ENCODE measurements at regions not wholly inside any gene's neighbourhood (a gene's known extent, or its start where the extent isn't known, plus 50 kb on each side); places are given as distances from the start of the nearest gene placed in this dataset.

- no peak overlapping the region for H3K27ac Mint-ChIP-seq (ENCODE audit: unreplicated experiment)
- TF ChIP-seq CTCF (IDR thresholded peaks at IDR 0.05), result no peak
Measured at GRCh38 chr12:24541193-24541871, 407.6 kb downstream of the BCAT1 start.

GRCh38 chr12:24539646-24540045 lies 409.3 kb downstream of the BCAT1 start:
- H3K9me3 Mint-ChIP-seq (ENCODE audit: unreplicated experiment), result no peaks in the 10 kb centered on the region
- no peak for DNase-seq (ENCODE audit: extremely low spot score, unreplicated experiment)
- no peak for TF ChIP-seq CTCF (IDR thresholded peaks at IDR 0.05)
- no peak overlapping the region for H3K4me3 Mint-ChIP-seq (ENCODE audit: unreplicated experiment)
- no peaks in the 10 kb centered on the region for H3K36me3 Mint-ChIP-seq (ENCODE audit: unreplicated experiment)
- H3K27ac Mint-ChIP-seq (ENCODE audit: unreplicated experiment), result no peak overlapping the region
- no peaks in the 10 kb centered on the region for H3K27me3 Mint-ChIP-seq (ENCODE audit: unreplicated experiment)
- H3K4me1 Mint-ChIP-seq (ENCODE audit: unreplicated experiment), result peaks cover 49% of the 10 kb centered on the region

More at GRCh38 chr12:24541193-24541871, 407.6 kb downstream of the BCAT1 start:
- Mint-ChIP-seq H3K4me3 (ENCODE audit: unreplicated experiment) (no peak overlapping the region), H3K27me3 (ENCODE audit: unreplicated experiment) (no peaks in the 10 kb centered on the region), H3K4me1 (ENCODE audit: unreplicated experiment) (peaks cover 41% of the 10 kb centered on the region), H3K9me3 (ENCODE audit: unreplicated experiment) (no peaks in the 10 kb centered on the region), H3K36me3 (ENCODE audit: unreplicated experiment) (no peaks in the 10 kb centered on the region)
- no peak for DNase-seq (ENCODE audit: extremely low spot score, unreplicated experiment)

- TF ChIP-seq CTCF (IDR thresholded peaks at IDR 0.05), result no peak
- Mint-ChIP-seq H3K27ac (ENCODE audit: unreplicated experiment) (peak overlapping the region; percentile 25), H3K4me3 (ENCODE audit: unreplicated experiment) (no peak overlapping the region), H3K9me3 (ENCODE audit: unreplicated experiment) (no peaks in the 10 kb centered on the region), H3K36me3 (ENCODE audit: unreplicated experiment) (no peaks in the 10 kb centered on the region), H3K4me1 (ENCODE audit: unreplicated experiment) (peaks cover 58% of the 10 kb centered on the region), H3K27me3 (ENCODE audit: unreplicated experiment) (no peaks in the 10 kb centered on the region)
- no peak for DNase-seq (ENCODE audit: extremely low spot score, unreplicated experiment)
Measured at GRCh38 chr12:24537083-24537860, 411.6 kb downstream of the BCAT1 start.

GRCh38 chr12:24535334-24536069 lies 413.4 kb downstream of the BCAT1 start:
- H3K4me1 Mint-ChIP-seq (ENCODE audit: unreplicated experiment), result peaks cover 60% of the 10 kb centered on the region
- no peak overlapping the region for H3K4me3 Mint-ChIP-seq (ENCODE audit: unreplicated experiment)
- H3K9me3 Mint-ChIP-seq (ENCODE audit: unreplicated experiment), result no peaks in the 10 kb centered on the region
- no peak for TF ChIP-seq CTCF (IDR thresholded peaks at IDR 0.05)
- H3K36me3 Mint-ChIP-seq (ENCODE audit: unreplicated experiment), result no peaks in the 10 kb centered on the region
- no peaks in the 10 kb centered on the region for H3K27me3 Mint-ChIP-seq (ENCODE audit: unreplicated experiment)
- H3K27ac Mint-ChIP-seq (ENCODE audit: unreplicated experiment), result no peak overlapping the region
- no peak for DNase-seq (ENCODE audit: extremely low spot score, unreplicated experiment)

- H3K4me1 Mint-ChIP-seq (ENCODE audit: unreplicated experiment), result peaks cover 61% of the 10 kb centered on the region
- TF ChIP-seq CTCF (IDR thresholded peaks at IDR 0.05), result no peak
- H3K4me3 Mint-ChIP-seq (ENCODE audit: unreplicated experiment), result no peak overlapping the region
- no peaks in the 10 kb centered on the region for H3K36me3 Mint-ChIP-seq (ENCODE audit: unreplicated experiment)
- no peak for DNase-seq (ENCODE audit: extremely low spot score, unreplicated experiment)
- no peaks in the 10 kb centered on the region for H3K9me3 Mint-ChIP-seq (ENCODE audit: unreplicated experiment)
- H3K27ac Mint-ChIP-seq (ENCODE audit: unreplicated experiment), result peak overlapping the region; percentile 62
- H3K27me3 Mint-ChIP-seq (ENCODE audit: unreplicated experiment), result no peaks in the 10 kb centered on the region
Measured at GRCh38 chr12:24534622-24535021, 414.3 kb downstream of the BCAT1 start.
